ENCODE measurements at regions not wholly inside any gene's neighbourhood (a gene's known extent, or its start where the extent isn't known, plus 50 kb on each side); places are given as distances from the start of the nearest gene placed in this dataset.

DNA sequence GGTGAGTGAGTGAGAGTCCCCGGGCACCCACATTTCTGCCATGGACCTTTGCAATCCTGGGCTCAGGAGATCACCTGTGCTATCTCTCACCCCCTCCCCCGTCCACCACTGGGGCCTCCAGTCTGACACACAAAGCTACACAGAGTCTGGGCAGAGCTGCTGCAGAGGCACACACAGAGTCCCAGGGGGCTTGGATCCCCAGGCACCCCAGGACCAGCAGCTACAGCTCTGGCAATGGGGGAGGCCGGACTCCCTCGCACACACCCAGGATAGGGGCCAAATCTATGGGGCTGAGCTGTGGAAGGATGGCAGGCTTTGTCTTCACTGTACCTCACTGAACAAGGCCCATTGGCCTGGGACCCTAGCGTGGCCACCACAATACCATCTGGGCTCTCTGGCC lies 328.8 kb downstream of the MAN2A1 start:
- Histone ChIP-seq H3K4me1 (no peaks in the 10 kb centered on the region), H3K36me3 (ENCODE audit: low read depth, missing control alignments) (no peaks in the 10 kb centered on the region), H3K4me3 (no peak overlapping the region), H3K27ac (no peak overlapping the region), H3K27me3 (no peaks in the 10 kb centered on the region), H3K9me3 (no peaks in the 10 kb centered on the region)
- 86 to 98% methylated on average over 1 to 5 of the region's 5 CpGs for WGBS, 2 donors
- no peak for TF ChIP-seq POLR2A (IDR thresholded peaks at IDR 0.05)
- TF ChIP-seq, protein P1, sequence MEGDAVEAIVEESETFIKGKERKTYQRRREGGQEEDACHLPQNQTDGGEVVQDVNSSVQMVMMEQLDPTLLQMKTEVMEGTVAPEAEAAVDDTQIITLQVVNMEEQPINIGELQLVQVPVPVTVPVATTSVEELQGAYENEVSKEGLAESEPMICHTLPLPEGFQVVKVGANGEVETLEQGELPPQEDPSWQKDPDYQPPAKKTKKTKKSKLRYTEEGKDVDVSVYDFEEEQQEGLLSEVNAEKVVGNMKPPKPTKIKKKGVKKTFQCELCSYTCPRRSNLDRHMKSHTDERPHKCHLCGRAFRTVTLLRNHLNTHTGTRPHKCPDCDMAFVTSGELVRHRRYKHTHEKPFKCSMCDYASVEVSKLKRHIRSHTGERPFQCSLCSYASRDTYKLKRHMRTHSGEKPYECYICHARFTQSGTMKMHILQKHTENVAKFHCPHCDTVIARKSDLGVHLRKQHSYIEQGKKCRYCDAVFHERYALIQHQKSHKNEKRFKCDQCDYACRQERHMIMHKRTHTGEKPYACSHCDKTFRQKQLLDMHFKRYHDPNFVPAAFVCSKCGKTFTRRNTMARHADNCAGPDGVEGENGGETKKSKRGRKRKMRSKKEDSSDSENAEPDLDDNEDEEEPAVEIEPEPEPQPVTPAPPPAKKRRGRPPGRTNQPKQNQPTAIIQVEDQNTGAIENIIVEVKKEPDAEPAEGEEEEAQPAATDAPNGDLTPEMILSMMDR (IDR thresholded peaks at IDR 0.05), result no peak
- DNase-seq, result no peak
- intact Hi-C loops (cut with DNase I; ENCODE audit: low total_unique reads), result no loop called here

DNA sequence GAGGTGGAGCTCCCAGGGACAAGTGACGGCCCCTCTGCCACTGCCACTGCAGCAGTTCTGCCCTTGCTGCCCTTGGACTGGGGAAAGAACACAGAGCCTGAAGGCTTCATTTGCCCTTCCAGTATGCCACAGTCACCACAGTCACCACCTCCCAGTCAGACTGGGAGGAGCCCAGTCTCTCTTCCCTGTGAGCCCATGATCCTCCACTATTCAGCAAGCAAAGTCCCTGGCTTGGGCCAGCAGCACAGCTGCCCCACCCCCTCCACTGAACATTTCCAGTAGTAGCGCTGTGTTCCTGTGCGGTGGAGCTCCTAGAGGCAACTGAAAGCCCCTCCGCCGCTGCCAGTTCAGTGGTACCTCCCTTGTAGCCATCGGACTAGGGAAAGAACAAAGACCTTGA lies 329.4 kb downstream of the MAN2A1 start:
- DNase-seq, result no peak
- TF ChIP-seq, protein P1 (IDR thresholded peaks at IDR 0.05), result no peak
- TF ChIP-seq POLR2A (IDR thresholded peaks at IDR 0.05), result no peak
- Histone ChIP-seq H3K4me1 (no peaks in the 10 kb centered on the region), H3K27ac (no peak overlapping the region), H3K4me3 (no peak overlapping the region), H3K36me3 (ENCODE audit: low read depth, missing control alignments) (no peaks in the 10 kb centered on the region), H3K27me3 (no peaks in the 10 kb centered on the region), H3K9me3 (no peaks in the 10 kb centered on the region)
- intact Hi-C loops (cut with DNase I; ENCODE audit: low total_unique reads), result no loop called here
- 93 to 94% methylated on average over 6 of the region's 6 CpGs for WGBS, 2 donors

DNA sequence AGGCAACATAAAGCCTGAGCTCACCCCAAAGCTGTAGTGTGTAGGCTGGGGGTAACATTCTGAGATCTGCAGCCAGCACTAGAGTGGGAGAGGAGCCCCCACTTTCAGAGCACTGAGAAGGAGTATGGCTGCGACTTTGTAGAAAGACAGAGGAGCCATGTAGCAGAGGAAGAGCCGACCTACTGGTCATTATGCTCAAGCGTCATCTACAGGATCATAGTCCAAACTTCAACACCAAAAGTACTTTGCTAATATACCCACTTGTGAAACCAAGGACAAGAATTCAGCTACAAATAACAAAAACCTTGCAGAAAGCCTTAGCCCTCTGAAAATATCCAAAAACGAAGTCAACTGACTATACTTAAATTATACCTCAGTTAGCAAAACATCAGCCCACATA lies 330.1 kb downstream of the MAN2A1 start:
- H3K27me3 ChIP-seq, result no peaks in the 10 kb centered on the region
- no peak overlapping the region for H3K4me3 ChIP-seq
- DNase-seq, result no peak
- H3K9me3 ChIP-seq, result no peaks in the 10 kb centered on the region
- H3K4me1 ChIP-seq, result no peaks in the 10 kb centered on the region
- no peak overlapping the region for H3K27ac ChIP-seq
- intact Hi-C loops (cut with DNase I; ENCODE audit: low total_unique reads), result no loop called here
- H3K36me3 ChIP-seq (ENCODE audit: low read depth, missing control alignments), result no peaks in the 10 kb centered on the region
- 91 to 92% methylated on average over 4 of the region's 4 CpGs for WGBS, 2 donors
- TF ChIP-seq, protein P1 (IDR thresholded peaks at IDR 0.05), result no peak
- no peak for TF ChIP-seq POLR2A (IDR thresholded peaks at IDR 0.05)

DNA sequence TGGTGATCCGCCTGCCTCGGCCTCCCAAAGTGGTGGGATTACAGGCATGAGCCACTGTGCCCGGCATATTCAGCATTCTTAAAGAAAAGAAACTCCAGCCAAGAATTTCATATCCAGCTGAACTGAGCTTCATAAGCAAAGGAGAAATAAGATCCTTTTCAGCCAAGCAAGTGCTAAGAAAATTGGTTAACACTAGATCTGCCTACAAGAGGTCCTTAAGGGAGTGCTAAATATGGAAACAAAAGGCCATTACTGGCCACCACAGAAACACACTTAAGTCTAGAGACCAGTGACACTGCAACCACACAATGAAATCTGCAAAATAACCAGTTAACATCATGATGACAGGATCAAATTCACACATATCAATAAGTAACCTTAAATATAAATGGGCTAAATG lies 331.5 kb downstream of the MAN2A1 start:
- 56 to 70% methylated on average over 3 of the region's 3 CpGs for WGBS, 2 donors
- intact Hi-C loops (cut with DNase I; ENCODE audit: low total_unique reads), result no loop called here
- H3K9me3 ChIP-seq, result no peaks in the 10 kb centered on the region
- H3K27ac ChIP-seq, result no peak overlapping the region
- no peak for DNase-seq
- TF ChIP-seq, protein P1 (IDR thresholded peaks at IDR 0.05), result no peak
- H3K36me3 ChIP-seq (ENCODE audit: low read depth, missing control alignments), result no peaks in the 10 kb centered on the region
- H3K4me3 ChIP-seq, result no peak overlapping the region
- H3K27me3 ChIP-seq, result no peaks in the 10 kb centered on the region
- H3K4me1 ChIP-seq, result no peaks in the 10 kb centered on the region

DNA sequence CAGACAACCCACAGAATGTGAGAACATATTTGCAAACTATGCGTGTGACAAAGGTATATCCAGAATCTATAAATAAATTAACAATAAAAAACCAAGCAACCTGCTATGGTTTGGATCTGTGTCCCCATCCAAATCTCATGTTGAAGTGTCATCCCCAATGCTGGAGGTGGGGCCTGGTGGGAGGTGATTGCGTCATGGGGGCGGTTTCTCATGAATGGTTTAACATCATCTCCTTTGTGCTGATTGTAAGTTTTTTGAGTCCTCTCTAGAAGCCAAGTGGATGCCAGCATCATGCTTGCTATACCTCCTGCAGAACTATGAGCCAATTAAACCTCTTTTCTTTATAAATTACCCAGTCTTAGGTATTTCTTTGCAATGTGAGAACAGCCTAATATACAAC lies 335.4 kb downstream of the MAN2A1 start:
- TF ChIP-seq POLR2A (IDR thresholded peaks at IDR 0.05), result no peak
- TF ChIP-seq, protein P1 (IDR thresholded peaks at IDR 0.05), result no peak
- H3K27ac ChIP-seq, result no peak overlapping the region
- H3K9me3 ChIP-seq, result no peaks in the 10 kb centered on the region
- WGBS, 2 donors, result 88 to 95% methylated on average over 3 of the region's 3 CpGs
- no peak overlapping the region for H3K4me3 ChIP-seq
- no peaks in the 10 kb centered on the region for H3K4me1 ChIP-seq
- intact Hi-C loops (cut with DNase I; ENCODE audit: low total_unique reads), result no loop called here
- no peaks in the 10 kb centered on the region for H3K36me3 ChIP-seq (ENCODE audit: low read depth, missing control alignments)
- no peaks in the 10 kb centered on the region for H3K27me3 ChIP-seq
- DNase-seq, result no peak

Measured in testis (tissue), 2 donors.